Endothelial cell (in vitro differentiated cells): ENCODE measurements at regions not wholly inside any gene's neighbourhood (a gene's known extent, or its start where the extent isn't known, plus 50 kb on each side); places are given as distances from the start of the nearest gene placed in this dataset.

Experiments used
- DNase-seq: peaks from one replicate; pipeline ENCODE4 v3.0.0; 2021; ENCODE audit warnings: low spot score
- H3K27ac Mint-ChIP-seq: one replicate; pipeline ENCODE4 v1.8.0; 2021; ENCODE audit warnings: mixed read lengths, inconsistent platforms; ENCODE audit not compliant: unreplicated experiment
- H3K27me3 Mint-ChIP-seq: one replicate; pipeline ENCODE4 v1.8.0; 2021; ENCODE audit warnings: mild to moderate bottlenecking, moderate library complexity, mixed read lengths, inconsistent platforms; ENCODE audit not compliant: unreplicated experiment
- H3K36me3 Mint-ChIP-seq: one replicate; pipeline ENCODE4 v1.8.0; 2021; ENCODE audit warnings: mild to moderate bottlenecking, low read depth, mixed read lengths, inconsistent platforms; ENCODE audit not compliant: unreplicated experiment
- H3K4me1 Mint-ChIP-seq: one replicate; pipeline ENCODE4 v1.8.0; 2021; ENCODE audit warnings: mild to moderate bottlenecking, mixed read lengths, inconsistent platforms; ENCODE audit not compliant: unreplicated experiment
- H3K4me3 Mint-ChIP-seq: one replicate; pipeline ENCODE4 v1.8.0; 2021; ENCODE audit warnings: mild to moderate bottlenecking, mixed read lengths, inconsistent platforms; ENCODE audit not compliant: unreplicated experiment
- H3K9me3 Mint-ChIP-seq: one replicate; pipeline ENCODE4 v1.8.0; 2021; ENCODE audit warnings: mixed read lengths, inconsistent platforms; ENCODE audit not compliant: unreplicated experiment
- CTCF ChIP-seq: fragments of 200-600 bp; sonication (generic); IDR thresholded peaks from one replicate; pipeline ENCODE4 v1.5.0; 2021; ENCODE audit warnings: antibody characterized with exemption; ENCODE audit not compliant: unreplicated experiment

DNA sequence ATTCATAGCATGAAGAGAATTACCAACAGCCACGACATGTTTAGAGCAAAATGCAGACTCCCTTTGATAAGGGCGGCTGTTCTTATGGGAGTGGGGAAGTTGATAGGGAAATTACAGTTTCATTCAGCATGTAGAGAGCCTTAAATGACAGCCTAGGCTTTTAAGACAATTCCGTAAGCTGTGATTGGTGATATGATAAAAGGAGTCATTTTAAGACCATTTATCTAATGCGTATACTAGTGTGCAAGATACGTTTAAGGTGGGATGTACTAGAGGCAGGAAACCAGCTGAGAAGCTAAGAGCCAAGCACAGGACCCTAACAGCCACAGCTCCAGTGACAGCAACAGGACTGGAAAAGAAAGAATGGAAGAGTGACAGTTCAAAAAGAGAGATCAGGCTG, 102.2 kb upstream of the ZFP42 start:
- Mint-ChIP-seq H3K27ac (no peak overlapping the region), H3K4me3 (no peak overlapping the region), H3K36me3 (no peaks in the 10 kb centered on the region), H3K27me3 (no peaks in the 10 kb centered on the region), H3K4me1 (no peaks in the 10 kb centered on the region), H3K9me3 (no peaks in the 10 kb centered on the region)
- TF ChIP-seq CTCF: no peak
- no peak for DNase-seq

DNA sequence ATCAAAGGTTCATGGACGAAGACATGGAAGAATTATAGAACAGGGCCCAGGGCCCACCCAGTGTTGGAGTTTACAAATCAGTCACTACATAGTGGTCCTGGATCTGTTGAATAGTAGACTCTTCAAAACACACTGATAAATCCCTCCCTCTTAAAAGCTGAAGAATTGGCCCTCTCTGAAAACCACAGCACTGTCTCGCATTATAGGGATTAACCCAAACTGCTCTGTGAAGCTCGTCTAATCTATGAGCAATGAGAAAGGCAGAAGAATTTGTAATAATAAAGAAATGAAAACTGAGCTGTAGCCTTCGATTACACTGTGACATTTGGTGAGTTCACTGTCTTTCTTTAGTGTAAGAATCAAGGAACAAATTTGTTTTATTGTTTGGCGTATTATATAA, 92.5 kb upstream of the ZFP42 start:
- no peak for DNase-seq
- no peak for TF ChIP-seq CTCF
- H3K27me3 Mint-ChIP-seq: peaks cover 1% of the 10 kb centered on the region
- H3K4me3 Mint-ChIP-seq: no peak overlapping the region
- no peaks in the 10 kb centered on the region for H3K9me3 Mint-ChIP-seq
- no peaks in the 10 kb centered on the region for H3K4me1 Mint-ChIP-seq
- peaks cover 4% of the 10 kb centered on the region for H3K36me3 Mint-ChIP-seq
- H3K27ac Mint-ChIP-seq: no peak overlapping the region

GRCh38 chr4:187903700-187904099, 91.9 kb upstream of the ZFP42 start:
- Mint-ChIP-seq H3K27ac (no peak overlapping the region), H3K36me3 (peaks cover 4% of the 10 kb centered on the region), H3K4me1 (no peaks in the 10 kb centered on the region), H3K27me3 (peaks cover 1% of the 10 kb centered on the region), H3K4me3 (no peak overlapping the region), H3K9me3 (no peaks in the 10 kb centered on the region)
- no peak for TF ChIP-seq CTCF
- DNase-seq: no peak

DNA sequence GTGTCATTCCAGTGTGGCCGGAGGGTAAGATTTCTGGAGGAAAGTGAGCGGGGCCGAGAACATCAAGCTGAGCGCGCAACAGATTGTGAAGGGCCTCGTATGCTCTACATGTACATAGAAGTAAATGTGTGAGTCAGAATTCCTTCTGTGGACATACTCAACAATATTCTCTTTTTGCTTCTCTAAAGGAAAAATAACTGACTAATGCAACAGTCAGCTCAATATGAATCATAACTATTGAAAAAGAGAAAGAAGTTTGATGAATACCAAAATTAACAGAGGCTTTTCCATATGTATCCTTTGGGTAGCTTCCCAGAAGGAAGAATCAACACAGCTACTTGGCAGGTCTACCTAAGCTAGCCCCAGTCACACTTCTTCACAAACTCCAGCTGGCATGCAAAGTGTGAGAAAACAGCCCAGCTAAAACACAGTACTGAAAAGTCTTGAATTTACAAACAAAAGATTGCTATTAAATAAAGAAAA, 87.5 kb upstream of the ZFP42 start:
- no peaks in the 10 kb centered on the region for H3K36me3 Mint-ChIP-seq

DNA sequence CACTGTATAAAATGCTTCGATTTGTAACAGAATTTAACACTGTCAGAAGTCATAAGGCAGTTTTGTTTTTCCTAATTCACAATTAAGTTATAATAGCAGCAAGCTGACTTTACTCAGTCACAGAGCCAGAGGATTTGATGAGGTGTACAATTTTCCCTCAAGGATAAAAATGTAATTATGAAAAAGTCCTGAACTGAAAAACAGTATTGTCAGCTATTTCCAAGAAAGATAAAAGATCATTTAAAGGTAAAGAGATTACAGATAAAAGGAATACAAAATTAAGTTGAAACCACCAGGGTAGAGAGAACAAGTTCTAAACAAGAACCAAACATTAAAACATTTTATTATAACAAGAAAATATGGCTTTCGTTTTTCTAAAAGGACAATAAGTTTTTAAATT, 86.8 kb upstream of the ZFP42 start:
- TF ChIP-seq CTCF: no peak
- no peak overlapping the region for H3K4me3 Mint-ChIP-seq
- DNase-seq: no peak
- no peaks in the 10 kb centered on the region for H3K4me1 Mint-ChIP-seq
- H3K27ac Mint-ChIP-seq: no peak overlapping the region
- H3K9me3 Mint-ChIP-seq: no peaks in the 10 kb centered on the region
- no peaks in the 10 kb centered on the region for H3K36me3 Mint-ChIP-seq
- peaks cover 2% of the 10 kb centered on the region for H3K27me3 Mint-ChIP-seq

More for the DNA sequence above, 87.5 kb upstream of the ZFP42 start:
- no peak overlapping the region for H3K4me3 Mint-ChIP-seq
- no peak overlapping the region for H3K27ac Mint-ChIP-seq
- H3K9me3 Mint-ChIP-seq: no peaks in the 10 kb centered on the region
- TF ChIP-seq CTCF: no peak
- H3K4me1 Mint-ChIP-seq: no peaks in the 10 kb centered on the region
- DNase-seq: no peak
- peaks cover 2% of the 10 kb centered on the region for H3K27me3 Mint-ChIP-seq
